A673 (cell line): ENCODE measurements at regions not wholly inside any gene's neighbourhood (a gene's known extent, or its start where the extent isn't known, plus 50 kb on each side); places are given as distances from the start of the nearest gene placed in this dataset.

Source experiments
- BruUV-seq: library from RNA; stranded (reverse); fragments of 400-500 nt; replicated peaks from 2 replicates; lab custom pipeline; 2021; lab: Mats Ljungman, UMichigan
- CTCF ChIA-PET: fragments of 300-600 bp; sonication (Branson Sonifier 250); formaldehyde crosslinking; loops from one replicate; lab custom pipeline; 2022; ENCODE audit warnings: antibody characterized with exemption; lab: Charles Lee
- POLR2A ChIA-PET: fragments of 300-600 bp; sonication (Branson Sonifier 250); formaldehyde crosslinking; loops from one replicate; lab custom pipeline; 2022; ENCODE audit warnings: antibody characterized with exemption; ENCODE audit not compliant: low non-redundant PET; lab: Charles Lee
- DNase-seq: peaks from one replicate; pipeline ENCODE4 v3.0.0-alpha.2; 2015; ENCODE audit warnings: low spot score
- H3K27ac ChIP-seq: fragments of 200-600 bp; sonication (generic); 2 replicates; pipeline ENCODE4 v1.5.1; 2016; ENCODE audit warnings: mixed run types, low read depth, mild to moderate bottlenecking, mixed read lengths, antibody characterized with exemption, low read length; ENCODE audit not compliant: poor library complexity, severe bottlenecking
- H3K27me3 ChIP-seq: fragments of 200-600 bp; sonication (generic); replicated peaks from 2 replicates; pipeline ENCODE4 v1.6.1; 2017; ENCODE audit warnings: mixed run types, low read depth, mild to moderate bottlenecking, mixed read lengths, antibody characterized with exemption, low read length; ENCODE audit not compliant: insufficient read depth, poor library complexity
- H3K36me3 ChIP-seq: fragments of 200-600 bp; sonication (generic); 2 replicates; pipeline ENCODE4 v1.6.1; 2016; ENCODE audit warnings: mixed run types, mild to moderate bottlenecking, mixed read lengths, antibody characterized with exemption, low read length; ENCODE audit not compliant: insufficient read depth, poor library complexity, severe bottlenecking
- H3K4me1 ChIP-seq: fragments of 200-600 bp; sonication (generic); 2 replicates; pipeline ENCODE4 v1.6.1; 2017; ENCODE audit warnings: mixed run types, mild to moderate bottlenecking, mixed read lengths, antibody characterized with exemption, low read length; ENCODE audit not compliant: insufficient read depth, poor library complexity, severe bottlenecking
- H3K4me3 ChIP-seq: fragments of 200-600 bp; sonication (generic); 2 replicates; pipeline ENCODE4 v1.5.1; 2016; ENCODE audit warnings: low read depth, mixed run types, mild to moderate bottlenecking, mixed read lengths, low read length; ENCODE audit not compliant: poor library complexity, severe bottlenecking
- H3K9me3 ChIP-seq: fragments of 200-600 bp; sonication (generic); 2 replicates; pipeline ENCODE4 v1.6.1; 2016; ENCODE audit warnings: mixed run types, low read depth, mild to moderate bottlenecking, mixed read lengths, antibody characterized with exemption, low read length; ENCODE audit not compliant: poor library complexity, severe bottlenecking
- EZH2 ChIP-seq: fragments of 200-600 bp; sonication (generic); IDR thresholded peaks from 2 replicates; pipeline ENCODE4 v1.6.1; 2017; ENCODE audit warnings: borderline replicate concordance, low read depth, mild to moderate bottlenecking, mixed read lengths, antibody characterized with exemption, low read length; ENCODE audit not compliant: poor library complexity, severe bottlenecking
- intact Hi-C: fragments of 100-400 bp; cut with micrococcal nuclease; formaldehyde crosslinking; loops from one replicate; pipeline ENCODE4 v1.10.0; 2022; ENCODE audit not compliant: unreplicated experiment
- TF ChIP-seq, protein P1 (sequence below): fragments of 300-800, 200-600 bp; sonication (generic); conservative IDR thresholded peaks from 2 replicates; pipeline ENCODE4 v1.5.1; 2017; ENCODE audit warnings: low read depth, mild to moderate bottlenecking, antibody characterized with exemption, low read length, moderate library complexity, mixed read lengths

DNA sequence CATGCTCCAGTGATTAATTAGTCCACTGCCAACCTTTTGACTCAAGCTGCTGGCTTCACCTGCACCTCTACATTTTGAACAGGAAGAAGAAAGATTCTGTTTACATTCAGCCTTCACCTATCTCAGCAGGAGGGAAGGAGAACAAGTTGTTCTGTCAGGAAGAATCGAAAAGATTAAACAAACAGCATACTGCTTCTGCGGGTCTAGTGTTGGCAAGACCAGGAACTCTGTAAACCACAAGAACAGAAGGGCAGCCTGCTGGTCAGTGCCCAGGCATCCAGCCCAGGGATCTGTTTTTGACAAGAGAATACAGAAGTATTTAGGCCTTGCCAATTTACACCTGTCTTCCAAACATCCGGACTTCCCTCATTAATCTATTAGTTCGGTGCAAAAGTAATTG lies 189.7 kb downstream of the CHD9NB start:
- BruUV-seq = no TSS peak
- CTCF ChIA-PET = no interaction called here

DNA sequence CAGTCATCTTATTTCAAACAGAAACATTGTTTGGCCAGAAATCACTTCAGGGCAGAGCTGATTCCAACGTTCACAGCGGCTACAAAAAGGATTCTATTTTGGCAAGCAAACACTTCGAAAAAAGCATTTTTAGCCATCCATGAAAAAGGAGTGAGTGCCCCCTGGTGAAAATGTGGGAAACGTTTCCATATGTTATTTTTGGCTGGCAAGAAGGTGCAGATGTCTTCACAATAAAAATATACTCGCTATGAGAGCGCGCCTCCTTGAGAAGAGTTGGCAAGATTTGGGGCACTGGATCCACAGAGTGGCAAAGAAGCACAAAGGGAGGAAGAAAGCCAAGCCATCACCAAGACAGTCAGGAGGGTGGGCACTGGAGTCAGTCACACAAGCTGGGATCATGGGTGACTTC lies 191.1 kb downstream of the CHD9NB start:
- peaks cover 4% of the 10 kb centered on the region for H3K4me1 ChIP-seq
- no TSS peak for BruUV-seq
- intact Hi-C loops = loop anchor here (1.0 to 10.0 kb wide), 4 partner anchors 277 to 791 kb away; no protein-coding TSS in a partner anchor
- ChIA-PET CTCF (interaction anchor here (0.8 to 2.8 kb wide), 4 partner anchors 51 to 792 kb away, joined by 3 to 17 read pairs (median 11); no protein-coding TSS in a partner anchor), POLR2A (no interaction called here)
- H3K27me3 ChIP-seq = peaks cover 24% of the 10 kb centered on the region
- H3K4me3 ChIP-seq = no peak overlapping the region
- no peak for TF ChIP-seq EZH2
- TF ChIP-seq, protein P1, sequence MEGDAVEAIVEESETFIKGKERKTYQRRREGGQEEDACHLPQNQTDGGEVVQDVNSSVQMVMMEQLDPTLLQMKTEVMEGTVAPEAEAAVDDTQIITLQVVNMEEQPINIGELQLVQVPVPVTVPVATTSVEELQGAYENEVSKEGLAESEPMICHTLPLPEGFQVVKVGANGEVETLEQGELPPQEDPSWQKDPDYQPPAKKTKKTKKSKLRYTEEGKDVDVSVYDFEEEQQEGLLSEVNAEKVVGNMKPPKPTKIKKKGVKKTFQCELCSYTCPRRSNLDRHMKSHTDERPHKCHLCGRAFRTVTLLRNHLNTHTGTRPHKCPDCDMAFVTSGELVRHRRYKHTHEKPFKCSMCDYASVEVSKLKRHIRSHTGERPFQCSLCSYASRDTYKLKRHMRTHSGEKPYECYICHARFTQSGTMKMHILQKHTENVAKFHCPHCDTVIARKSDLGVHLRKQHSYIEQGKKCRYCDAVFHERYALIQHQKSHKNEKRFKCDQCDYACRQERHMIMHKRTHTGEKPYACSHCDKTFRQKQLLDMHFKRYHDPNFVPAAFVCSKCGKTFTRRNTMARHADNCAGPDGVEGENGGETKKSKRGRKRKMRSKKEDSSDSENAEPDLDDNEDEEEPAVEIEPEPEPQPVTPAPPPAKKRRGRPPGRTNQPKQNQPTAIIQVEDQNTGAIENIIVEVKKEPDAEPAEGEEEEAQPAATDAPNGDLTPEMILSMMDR = peak; percentile 71
- DNase-seq = peak; percentile 80
- H3K36me3 ChIP-seq = no peaks in the 10 kb centered on the region
- H3K9me3 ChIP-seq = no peaks in the 10 kb centered on the region
- H3K27ac ChIP-seq = no peak overlapping the region

More for the DNA sequence above, 189.7 kb downstream of the CHD9NB start:
- TF ChIP-seq, protein P1 = no peak
- TF ChIP-seq EZH2 = no peak
- Histone ChIP-seq H3K4me3 (no peak overlapping the region), H3K9me3 (no peaks in the 10 kb centered on the region), H3K4me1 (peaks cover 4% of the 10 kb centered on the region), H3K36me3 (no peaks in the 10 kb centered on the region), H3K27ac (no peak overlapping the region), H3K27me3 (peaks cover 25% of the 10 kb centered on the region)
- POLR2A ChIA-PET = no interaction called here
- no peak for DNase-seq
- intact Hi-C loops = loop anchor here (10.0 kb wide), 2 partner anchors 278 to 408 kb away; no protein-coding TSS in a partner anchor

DNA sequence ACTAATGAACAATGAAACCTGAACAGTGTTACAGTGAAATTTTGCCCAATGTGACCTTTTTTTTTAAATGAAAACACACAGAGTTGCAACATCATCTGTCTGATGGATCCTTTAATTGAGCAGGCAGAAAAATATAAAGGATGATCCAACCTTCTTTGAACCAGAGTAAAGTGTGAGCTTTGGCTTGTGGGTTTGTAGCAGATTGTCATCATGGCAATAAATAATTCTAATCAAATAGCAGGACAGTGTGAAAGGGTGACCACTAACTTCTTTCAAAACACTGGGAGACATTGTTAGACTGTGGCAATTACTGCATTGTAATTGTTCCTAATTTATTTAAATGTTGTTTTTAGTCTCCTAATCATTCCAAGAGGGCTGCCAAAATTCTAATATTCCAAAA lies 197.2 kb downstream of the CHD9NB start:
- H3K27ac ChIP-seq = no peak overlapping the region
- H3K36me3 ChIP-seq = no peaks in the 10 kb centered on the region
- peaks cover 4% of the 10 kb centered on the region for H3K9me3 ChIP-seq
- TF ChIP-seq, protein P1 = no peak
- TF ChIP-seq EZH2 = no peak
- peaks cover 4% of the 10 kb centered on the region for H3K27me3 ChIP-seq
- intact Hi-C loops = no loop called here
- H3K4me3 ChIP-seq = no peak overlapping the region
- POLR2A ChIA-PET = no interaction called here
- CTCF ChIA-PET = no interaction called here
- DNase-seq = no peak
- no TSS peak for BruUV-seq
- H3K4me1 ChIP-seq = no peaks in the 10 kb centered on the region
